H1 (cell line): ENCODE measurements at regions not wholly inside any gene's neighbourhood (a gene's known extent, or its start where the extent isn't known, plus 50 kb on each side); places are given as distances from the start of the nearest gene placed in this dataset.

Experiments
- CTCF ChIA-PET: fragments of 300-600 bp; sonication (Branson Sonifier 250); formaldehyde crosslinking; loops from one replicate; lab custom pipeline; 2021; ENCODE audit not compliant: partially characterized antibody; lab: Charles Lee
- POLR2A ChIA-PET: fragments of 300-600 bp; sonication (Branson Sonifier 250); formaldehyde crosslinking; loops from one replicate; lab custom pipeline; 2021; ENCODE audit warnings: inconsistent platforms; ENCODE audit not compliant: partially characterized antibody; lab: Charles Lee
- DNase-seq, 2 experiments: peaks; one replicate each; pipeline versions ENCODE4 v3.0.0 to v3.0.0-alpha.2; 2010 to 2022; ENCODE audit warnings: low spot score in 2 of 2, low read depth in 1 of 2, mixed read lengths in 1 of 2
- FAIRE-seq: peaks from 2 replicates; lab custom pipeline; 2011; peaks lifted over from hg19 to GRCh38; lab: Jason Lieb, UNC
- H2AFZ ChIP-seq: 2 replicates; pipeline ENCODE4 v1.8.1; 2012; ENCODE audit warnings: low read length, inconsistent platforms
- H2AK5ac ChIP-seq: 2 replicates; pipeline ENCODE4 v1.6.1; 2013; ENCODE audit warnings: low read depth, low read length
- H2BK120ac ChIP-seq: replicated peaks from 2 replicates; pipeline ENCODE3; 2013; ENCODE audit warnings: low read depth, low read length, inconsistent platforms
- H2BK12ac ChIP-seq: 2 replicates; pipeline ENCODE4 v1.6.1; 2013; ENCODE audit warnings: low read depth, low read length
- H2BK15ac ChIP-seq: 2 replicates; pipeline ENCODE4 v1.6.1; 2013; ENCODE audit warnings: low read length
- H2BK20ac ChIP-seq: 2 replicates; pipeline ENCODE4 v1.6.1; 2013; ENCODE audit warnings: low read length
- H2BK5ac ChIP-seq: 2 replicates; pipeline ENCODE4 v1.6.1; 2013; ENCODE audit warnings: low read depth, low read length
- H3K14ac ChIP-seq: 2 replicates; pipeline ENCODE4 v1.6.1; 2013; ENCODE audit warnings: inconsistent platforms; ENCODE audit not compliant: insufficient read length
- H3K18ac ChIP-seq: 2 replicates; pipeline ENCODE4 v1.6.1; 2013; ENCODE audit warnings: low read length; ENCODE audit errors: extremely low read depth
- H3K23ac ChIP-seq: 2 replicates; pipeline ENCODE4 v1.6.1; 2013; ENCODE audit warnings: inconsistent platforms; ENCODE audit not compliant: insufficient read length
- H3K23me2 ChIP-seq: 2 replicates; pipeline ENCODE4 v1.6.1; 2013; ENCODE audit warnings: low read depth, low read length
- H3K27ac ChIP-seq: 2 replicates; pipeline ENCODE4 v1.6.1; 2011; ENCODE audit warnings: low read depth, low read length, inconsistent platforms
- H3K27me3 ChIP-seq, 4 experiments: replicated peaks in 1 of 4; 1 replicate in 1 of 4; 2 replicates in 3 of 4; pipeline versions ENCODE4 v1.6.1 to v1.8.1; 2011 to 2013; ENCODE audit warnings: low read length in 3 of 4, mild to moderate bottlenecking in 3 of 4, inconsistent platforms in 2 of 4, mixed read lengths in 2 of 4, moderate library complexity in 1 of 4; ENCODE audit not compliant: control insufficient read depth in 3 of 4, insufficient read depth in 3 of 4; ENCODE audit errors: extremely low read depth in 1 of 4
- H3K36me3 ChIP-seq, 4 experiments: 2 replicates each; pipeline versions ENCODE4 v1.6.1 to v1.8.1; 2011 to 2013; ENCODE audit warnings: mild to moderate bottlenecking in 4 of 4, low read length in 3 of 4, moderate library complexity in 2 of 4, control low read depth in 1 of 4, inconsistent platforms in 1 of 4; ENCODE audit not compliant: insufficient read depth in 4 of 4, control insufficient read depth in 2 of 4
- H3K4ac ChIP-seq: replicated peaks from 2 replicates; pipeline ENCODE3; 2013; ENCODE audit warnings: low read length, low read depth, mixed read lengths, inconsistent platforms; ENCODE audit not compliant: insufficient read length
- H3K4me1 ChIP-seq, 4 experiments: replicated peaks in 1 of 4; 1 replicate in 1 of 4; 2 replicates in 3 of 4; pipeline versions ENCODE4 v1.6.1 to v1.8.1; 2011 to 2013; ENCODE audit warnings: low read length in 3 of 4, inconsistent platforms in 2 of 4, mixed read lengths in 1 of 4; ENCODE audit not compliant: insufficient read depth in 4 of 4, control insufficient read depth in 3 of 4
- H3K4me2 ChIP-seq, 2 experiments: 2 replicates each; pipeline versions ENCODE4 v1.6.1 to v1.8.1; 2011 to 2013; ENCODE audit warnings: low read depth in 2 of 2, low read length in 2 of 2, control low read depth in 1 of 2, inconsistent platforms in 1 of 2, mild to moderate bottlenecking in 1 of 2; ENCODE audit not compliant: insufficient read depth in 1 of 2
- H3K4me3 ChIP-seq, 4 experiments: fragments of 200-600, 300-600 bp in 1 of 4; sonication (generic), shearing (Covaris generic), sonication (Bioruptor Twin) in 1 of 4; 2 replicates each; pipeline versions ENCODE4 v1.5.1 to v1.8.1; 2011 to 2016; ENCODE audit warnings: low read length in 4 of 4, low read depth in 3 of 4, control low read depth in 2 of 4, inconsistent platforms in 2 of 4, mild to moderate bottlenecking in 2 of 4, mixed read lengths in 1 of 4, moderate library complexity in 1 of 4; ENCODE audit not compliant: insufficient read depth in 2 of 4; ENCODE audit errors: extremely low read depth in 1 of 4
- H3K56ac ChIP-seq: replicated peaks from 2 replicates; pipeline ENCODE3; 2013; ENCODE audit warnings: low read depth, mild to moderate bottlenecking, mixed read lengths, low read length, inconsistent platforms; ENCODE audit not compliant: insufficient read length
- H3K79me1 ChIP-seq: 2 replicates; pipeline ENCODE4 v1.6.1; 2013; ENCODE audit warnings: low read depth, low read length, control low read depth
- H3K79me2 ChIP-seq, 2 experiments: 2 replicates each; pipeline versions ENCODE4 v1.6.1 to v1.8.1; 2012 to 2013; ENCODE audit warnings: low read length in 2 of 2, mild to moderate bottlenecking in 2 of 2, inconsistent platforms in 1 of 2; ENCODE audit not compliant: insufficient read depth in 2 of 2, control insufficient read depth in 1 of 2
- H3K9ac ChIP-seq, 4 experiments: replicated peaks in 1 of 4; 1 replicate in 1 of 4; 2 replicates in 3 of 4; pipeline versions ENCODE4 v1.6.1 to v1.8.1; 2011 to 2013; ENCODE audit warnings: low read depth in 3 of 4, low read length in 3 of 4, control low read depth in 2 of 4, mild to moderate bottlenecking in 2 of 4, moderate library complexity in 2 of 4, inconsistent platforms in 1 of 4; ENCODE audit errors: extremely low read depth in 1 of 4
- H3K9me3 ChIP-seq, 2 experiments: 2 replicates each; pipeline versions ENCODE4 v1.6.1 to v1.8.1; 2012 to 2013; ENCODE audit warnings: mild to moderate bottlenecking in 2 of 2, moderate library complexity in 2 of 2, control low read depth in 1 of 2, inconsistent platforms in 1 of 2, low read depth in 1 of 2, low read length in 1 of 2, mixed read lengths in 1 of 2; ENCODE audit not compliant: insufficient read depth in 2 of 2
- H4K20me1 ChIP-seq, 2 experiments: replicated peaks in 1 of 2; 2 replicates each; pipeline versions ENCODE3 to v1.8.1; 2011 to 2013; ENCODE audit warnings: inconsistent platforms in 2 of 2, low read length in 2 of 2, mild to moderate bottlenecking in 1 of 2; ENCODE audit not compliant: insufficient read depth in 2 of 2, control insufficient read depth in 1 of 2
- H4K5ac ChIP-seq: 2 replicates; pipeline ENCODE4 v1.6.1; 2013; ENCODE audit warnings: low read length, low read depth, mixed read lengths, inconsistent platforms; ENCODE audit not compliant: insufficient read length
- H4K8ac ChIP-seq: 2 replicates; pipeline ENCODE4 v1.8.0; 2013; ENCODE audit warnings: mild to moderate bottlenecking, moderate library complexity, low read length, inconsistent platforms; ENCODE audit not compliant: insufficient read depth; ENCODE audit errors: extremely low read depth
- H4K91ac ChIP-seq: replicated peaks from 2 replicates; pipeline ENCODE3; 2013; ENCODE audit warnings: low read length, mixed read lengths, inconsistent platforms; ENCODE audit not compliant: insufficient read length
- CTBP2 ChIP-seq: IDR thresholded peaks from 2 replicates; pipeline ENCODE4 v1.7.0; 2011; ENCODE audit warnings: borderline replicate concordance, mild to moderate bottlenecking, moderate library complexity, mixed read lengths, low read length; ENCODE audit not compliant: insufficient read depth, insufficient read length
- GABPA ChIP-seq: IDR thresholded peaks from 2 replicates; pipeline ENCODE4 v1.6.1; 2011; ENCODE audit warnings: mild to moderate bottlenecking, low read length, moderate library complexity, borderline replicate concordance; ENCODE audit not compliant: insufficient read depth
- HDAC6 ChIP-seq: IDR thresholded peaks from one replicate; pipeline ENCODE4 v1.7.1; 2012; ENCODE audit warnings: low read depth, mild to moderate bottlenecking, inconsistent platforms, low read length, moderate library complexity
- PHF8 ChIP-seq: fragments of 200-600 bp; sonication (generic); conservative IDR thresholded peaks from 2 replicates; pipeline ENCODE4 v1.7.1; 2012; ENCODE audit warnings: low read depth, mild to moderate bottlenecking, inconsistent platforms, low read length, moderate library complexity
- TAF1 ChIP-seq: IDR thresholded peaks from 2 replicates; pipeline ENCODE4 v1.6.1; 2011; ENCODE audit warnings: mild to moderate bottlenecking, low read depth, low read length

DNA sequence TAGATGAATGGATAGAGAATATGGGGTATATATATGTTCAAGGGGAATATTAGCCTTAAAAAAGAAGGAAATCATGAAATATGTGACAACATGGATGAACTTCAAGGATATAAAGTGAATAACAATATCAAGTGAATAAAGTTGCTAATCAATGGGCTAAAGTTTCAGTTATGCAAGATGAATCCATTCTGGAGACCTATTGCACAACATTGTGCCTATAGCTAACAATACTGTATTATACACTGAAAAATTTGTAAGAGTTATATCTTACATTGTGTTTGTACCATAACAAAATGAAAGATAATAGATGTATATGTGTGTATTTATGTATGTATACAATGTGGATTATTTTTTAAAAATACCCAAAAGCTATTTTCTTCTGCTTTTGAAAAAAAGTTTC is 96.3 kb upstream of the DPYD start:
- Histone ChIP-seq H3K27ac (no peak overlapping the region), H2BK5ac (no peak overlapping the region), H4K91ac (no peak overlapping the region), H3K14ac (no peak overlapping the region), H4K20me1 (no peaks in the 10 kb centered on the region), H2BK15ac (no peak overlapping the region), H3K23me2 (no peaks in the 10 kb centered on the region; the same call in 1 of the 2 replicates), H3K4me1 (no peaks in the 10 kb centered on the region), H3K79me1 (no peaks in the 10 kb centered on the region), H3K4ac (no peak overlapping the region), H3K23ac (no peak overlapping the region), H2AK5ac (no peak overlapping the region), H2BK120ac (no peak overlapping the region), H3K56ac (no peak overlapping the region), H2AFZ (no peak overlapping the region), H3K18ac (no peak overlapping the region), H4K8ac (no peak overlapping the region), H2BK12ac (no peak overlapping the region), H3K27me3 (no peaks in the 10 kb centered on the region), H3K4me2 (no peak overlapping the region), H4K5ac (no peak overlapping the region), H3K4me3 (no peak overlapping the region), H3K9me3 (no peaks in the 10 kb centered on the region), H3K36me3 (no peaks in the 10 kb centered on the region), H3K79me2 (no peaks in the 10 kb centered on the region), H2BK20ac (no peak overlapping the region), H3K9ac (no peak overlapping the region)
- ChIA-PET POLR2A (no interaction called here), CTCF (interaction anchor here (2.0 kb wide), 1 partner anchor 14 kb away, joined by 4 read pairs; no protein-coding TSS in a partner anchor)
- DNase-seq = no peak
- FAIRE-seq = no peak
- TF ChIP-seq CTBP2 (no peak), HDAC6 (no peak), PHF8 (no peak), GABPA (no peak), TAF1 (no peak)
